Mammary epithelial cell (primary cell): ENCODE measurements at regions not wholly inside any gene's neighbourhood (a gene's known extent, or its start where the extent isn't known, plus 50 kb on each side); places are given as distances from the start of the nearest gene placed in this dataset.

Experiments
- CTCF ChIP-seq, 2 donors: IDR thresholded peaks in 1 of 2; conservative IDR thresholded peaks in 1 of 2; 2 replicates each; pipeline ENCODE4 v1.5.1; 2011 to 2012; ENCODE audit warnings: inconsistent platforms in 2 of 2, low read length in 2 of 2, mild to moderate bottlenecking in 2 of 2, control low read depth in 1 of 2, low read depth in 1 of 2; ENCODE audit not compliant: insufficient read depth in 1 of 2; ENCODE audit errors: extremely low read depth in 1 of 2
- EZH2 ChIP-seq: IDR thresholded peaks from 2 replicates; pipeline ENCODE4 v1.6.1; 2012; ENCODE audit warnings: low read length, inconsistent platforms, borderline replicate concordance

GRCh38 chr18:45276878-45277277, 338.4 kb upstream of the SLC14A2 start:
- no peak for TF ChIP-seq CTCF (conservative IDR thresholded peaks at IDR 0.05 in 1 of 2, IDR thresholded peaks at IDR 0.05 in 1 of 2; ENCODE audit: extremely low read depth in 1 of 2, insufficient read depth in 1 of 2, low read depth in 1 of 2, low read length in 2 of 2)
- TF ChIP-seq EZH2 = no peak
